H1 (cell line): ENCODE measurements at regions not wholly inside any gene's neighbourhood (a gene's known extent, or its start where the extent isn't known, plus 50 kb on each side); places are given as distances from the start of the nearest gene placed in this dataset.
A peak's percentile ranks its signal among the peaks of the same experiment; 100 is the strongest.

Source experiments
- CTCF ChIA-PET: fragments of 300-600 bp; sonication (Branson Sonifier 250); formaldehyde crosslinking; loops from one replicate; lab custom pipeline; 2021; ENCODE audit not compliant: partially characterized antibody; lab: Charles Lee
- POLR2A ChIA-PET: fragments of 300-600 bp; sonication (Branson Sonifier 250); formaldehyde crosslinking; loops from one replicate; lab custom pipeline; 2021; ENCODE audit warnings: inconsistent platforms; ENCODE audit not compliant: partially characterized antibody; lab: Charles Lee
- DNase-seq, 2 experiments: peaks; one replicate each; pipeline versions ENCODE4 v3.0.0 to v3.0.0-alpha.2; 2010 to 2022; ENCODE audit warnings: low spot score in 2 of 2, low read depth in 1 of 2, mixed read lengths in 1 of 2
- FAIRE-seq: peaks from 2 replicates; lab custom pipeline; 2011; peaks lifted over from hg19 to GRCh38; lab: Jason Lieb, UNC
- H2AFZ ChIP-seq: 2 replicates; pipeline ENCODE4 v1.8.1; 2012; ENCODE audit warnings: low read length, inconsistent platforms
- H2AK5ac ChIP-seq: 2 replicates; pipeline ENCODE4 v1.6.1; 2013; ENCODE audit warnings: low read depth, low read length
- H2BK120ac ChIP-seq: replicated peaks from 2 replicates; pipeline ENCODE3; 2013; ENCODE audit warnings: low read depth, low read length, inconsistent platforms
- H2BK12ac ChIP-seq: 2 replicates; pipeline ENCODE4 v1.6.1; 2013; ENCODE audit warnings: low read depth, low read length
- H2BK15ac ChIP-seq: 2 replicates; pipeline ENCODE4 v1.6.1; 2013; ENCODE audit warnings: low read length
- H2BK20ac ChIP-seq: 2 replicates; pipeline ENCODE4 v1.6.1; 2013; ENCODE audit warnings: low read length
- H2BK5ac ChIP-seq: 2 replicates; pipeline ENCODE4 v1.6.1; 2013; ENCODE audit warnings: low read depth, low read length
- H3K14ac ChIP-seq: 2 replicates; pipeline ENCODE4 v1.6.1; 2013; ENCODE audit warnings: inconsistent platforms; ENCODE audit not compliant: insufficient read length
- H3K18ac ChIP-seq: 2 replicates; pipeline ENCODE4 v1.6.1; 2013; ENCODE audit warnings: low read length; ENCODE audit errors: extremely low read depth
- H3K23ac ChIP-seq: 2 replicates; pipeline ENCODE4 v1.6.1; 2013; ENCODE audit warnings: inconsistent platforms; ENCODE audit not compliant: insufficient read length
- H3K23me2 ChIP-seq: 2 replicates; pipeline ENCODE4 v1.6.1; 2013; ENCODE audit warnings: low read depth, low read length
- H3K27ac ChIP-seq: 2 replicates; pipeline ENCODE4 v1.6.1; 2011; ENCODE audit warnings: low read depth, low read length, inconsistent platforms
- H3K27me3 ChIP-seq, 4 experiments: replicated peaks in 1 of 4; 1 replicate in 1 of 4; 2 replicates in 3 of 4; pipeline versions ENCODE4 v1.6.1 to v1.8.1; 2011 to 2013; ENCODE audit warnings: low read length in 3 of 4, mild to moderate bottlenecking in 3 of 4, inconsistent platforms in 2 of 4, mixed read lengths in 2 of 4, moderate library complexity in 1 of 4; ENCODE audit not compliant: control insufficient read depth in 3 of 4, insufficient read depth in 3 of 4; ENCODE audit errors: extremely low read depth in 1 of 4
- H3K36me3 ChIP-seq, 4 experiments: 2 replicates each; pipeline versions ENCODE4 v1.6.1 to v1.8.1; 2011 to 2013; ENCODE audit warnings: mild to moderate bottlenecking in 4 of 4, low read length in 3 of 4, moderate library complexity in 2 of 4, control low read depth in 1 of 4, inconsistent platforms in 1 of 4; ENCODE audit not compliant: insufficient read depth in 4 of 4, control insufficient read depth in 2 of 4
- H3K4ac ChIP-seq: replicated peaks from 2 replicates; pipeline ENCODE3; 2013; ENCODE audit warnings: low read length, low read depth, mixed read lengths, inconsistent platforms; ENCODE audit not compliant: insufficient read length
- H3K4me1 ChIP-seq, 4 experiments: replicated peaks in 1 of 4; 1 replicate in 1 of 4; 2 replicates in 3 of 4; pipeline versions ENCODE4 v1.6.1 to v1.8.1; 2011 to 2013; ENCODE audit warnings: low read length in 3 of 4, inconsistent platforms in 2 of 4, mixed read lengths in 1 of 4; ENCODE audit not compliant: insufficient read depth in 4 of 4, control insufficient read depth in 3 of 4
- H3K4me2 ChIP-seq, 2 experiments: 2 replicates each; pipeline versions ENCODE4 v1.6.1 to v1.8.1; 2011 to 2013; ENCODE audit warnings: low read depth in 2 of 2, low read length in 2 of 2, control low read depth in 1 of 2, inconsistent platforms in 1 of 2, mild to moderate bottlenecking in 1 of 2; ENCODE audit not compliant: insufficient read depth in 1 of 2
- H3K4me3 ChIP-seq, 4 experiments: fragments of 200-600, 300-600 bp in 1 of 4; sonication (generic), shearing (Covaris generic), sonication (Bioruptor Twin) in 1 of 4; 2 replicates each; pipeline versions ENCODE4 v1.5.1 to v1.8.1; 2011 to 2016; ENCODE audit warnings: low read length in 4 of 4, low read depth in 3 of 4, control low read depth in 2 of 4, inconsistent platforms in 2 of 4, mild to moderate bottlenecking in 2 of 4, mixed read lengths in 1 of 4, moderate library complexity in 1 of 4; ENCODE audit not compliant: insufficient read depth in 2 of 4; ENCODE audit errors: extremely low read depth in 1 of 4
- H3K56ac ChIP-seq: replicated peaks from 2 replicates; pipeline ENCODE3; 2013; ENCODE audit warnings: low read depth, mild to moderate bottlenecking, mixed read lengths, low read length, inconsistent platforms; ENCODE audit not compliant: insufficient read length
- H3K79me1 ChIP-seq: 2 replicates; pipeline ENCODE4 v1.6.1; 2013; ENCODE audit warnings: low read depth, low read length, control low read depth
- H3K79me2 ChIP-seq, 2 experiments: 2 replicates each; pipeline versions ENCODE4 v1.6.1 to v1.8.1; 2012 to 2013; ENCODE audit warnings: low read length in 2 of 2, mild to moderate bottlenecking in 2 of 2, inconsistent platforms in 1 of 2; ENCODE audit not compliant: insufficient read depth in 2 of 2, control insufficient read depth in 1 of 2
- H3K9ac ChIP-seq, 4 experiments: replicated peaks in 1 of 4; 1 replicate in 1 of 4; 2 replicates in 3 of 4; pipeline versions ENCODE4 v1.6.1 to v1.8.1; 2011 to 2013; ENCODE audit warnings: low read depth in 3 of 4, low read length in 3 of 4, control low read depth in 2 of 4, mild to moderate bottlenecking in 2 of 4, moderate library complexity in 2 of 4, inconsistent platforms in 1 of 4; ENCODE audit errors: extremely low read depth in 1 of 4
- H3K9me3 ChIP-seq, 2 experiments: 2 replicates each; pipeline versions ENCODE4 v1.6.1 to v1.8.1; 2012 to 2013; ENCODE audit warnings: mild to moderate bottlenecking in 2 of 2, moderate library complexity in 2 of 2, control low read depth in 1 of 2, inconsistent platforms in 1 of 2, low read depth in 1 of 2, low read length in 1 of 2, mixed read lengths in 1 of 2; ENCODE audit not compliant: insufficient read depth in 2 of 2
- H4K20me1 ChIP-seq, 2 experiments: replicated peaks in 1 of 2; 2 replicates each; pipeline versions ENCODE3 to v1.8.1; 2011 to 2013; ENCODE audit warnings: inconsistent platforms in 2 of 2, low read length in 2 of 2, mild to moderate bottlenecking in 1 of 2; ENCODE audit not compliant: insufficient read depth in 2 of 2, control insufficient read depth in 1 of 2
- H4K5ac ChIP-seq: 2 replicates; pipeline ENCODE4 v1.6.1; 2013; ENCODE audit warnings: low read length, low read depth, mixed read lengths, inconsistent platforms; ENCODE audit not compliant: insufficient read length
- H4K8ac ChIP-seq: 2 replicates; pipeline ENCODE4 v1.8.0; 2013; ENCODE audit warnings: mild to moderate bottlenecking, moderate library complexity, low read length, inconsistent platforms; ENCODE audit not compliant: insufficient read depth; ENCODE audit errors: extremely low read depth
- H4K91ac ChIP-seq: replicated peaks from 2 replicates; pipeline ENCODE3; 2013; ENCODE audit warnings: low read length, mixed read lengths, inconsistent platforms; ENCODE audit not compliant: insufficient read length
- BRCA1 ChIP-seq: IDR thresholded peaks from 2 replicates; pipeline ENCODE4 v1.6.1; 2012; ENCODE audit warnings: low read depth, low read length, improper control_type of control experiment
- KDM1A ChIP-seq: fragments of 200-600, 300-600 bp; sonication (generic); IDR thresholded peaks from 2 replicates; pipeline ENCODE4 v1.7.1; 2016; ENCODE audit warnings: mild to moderate bottlenecking, low read length, borderline replicate concordance
- WGBS, 2 experiments: shearing (Covaris generic) in 1 of 2; methylation state at CpG; one replicate each; pipeline versions ENCODE4 v1.1.6 to v1.1.7; 2013 to 2015; ENCODE audit warnings: low lambda C conversion rate in 2 of 2, mixed read lengths in 2 of 2, inconsistent platforms in 1 of 2, low coverage in 1 of 2, missing lambda C conversion rate in 1 of 2; ENCODE audit not compliant: insufficient replicate concordance in 2 of 2, insufficient coverage in 1 of 2, insufficient read length in 1 of 2; ENCODE audit errors: extremely low coverage in 1 of 2, missing lambda C conversion rate in 1 of 2; 5-methylcytosine and 5-hydroxymethylcytosine counted together

GRCh38 chr16:13643412-13643811 is 276.5 kb upstream of the ERCC4 start:
- no peak overlapping the region for H2AFZ ChIP-seq
- DNase-seq (no peak), FAIRE-seq (no peak)
- H2BK15ac ChIP-seq = peak overlapping the region; percentile 65; the same call in 1 of the 2 replicates
- no peak overlapping the region for H3K27ac ChIP-seq
- no peak overlapping the region for H3K14ac ChIP-seq
- no peaks in the 10 kb centered on the region for H3K79me1 ChIP-seq
- H3K4ac ChIP-seq = peak overlapping the region; percentile 87
- no peaks in the 10 kb centered on the region for H4K20me1 ChIP-seq
- H2BK5ac ChIP-seq = peak overlapping the region; percentile 76
- H3K27me3 ChIP-seq = no peaks in the 10 kb centered on the region
- no peak overlapping the region for H4K5ac ChIP-seq
- H3K23ac ChIP-seq = no peak overlapping the region
- H2BK20ac ChIP-seq = peak overlapping the region; percentile 82; the same call in 1 of the 2 replicates
- H3K4me3 ChIP-seq = no peak overlapping the region
- H3K36me3 ChIP-seq = no peaks in the 10 kb centered on the region
- no peak overlapping the region for H4K8ac ChIP-seq
- H3K56ac ChIP-seq = no peak overlapping the region
- WGBS, 2 experiments = 98% methylated on average over 3 of the region's 3 CpGs; no CpG with 5 or more reads in 1 of the 2 experiments
- no peak for TF ChIP-seq BRCA1
- TF ChIP-seq KDM1A = peak; percentile 94; the same call in 1 of the 2 replicates
- no peak overlapping the region for H3K9ac ChIP-seq
- no peak overlapping the region for H3K4me2 ChIP-seq
- ChIA-PET POLR2A (no interaction called here), CTCF (no interaction called here)
- no peak overlapping the region for H3K18ac ChIP-seq
- no peaks in the 10 kb centered on the region for H3K9me3 ChIP-seq
- peak overlapping the region; percentile 85; the same call in 1 of the 2 replicates for H2BK12ac ChIP-seq
- no peaks in the 10 kb centered on the region for H3K4me1 ChIP-seq
- H4K91ac ChIP-seq = peak overlapping the region; percentile 93
- no peak overlapping the region for H2BK120ac ChIP-seq
- no peaks in the 10 kb centered on the region for H3K79me2 ChIP-seq
- peak overlapping the region; percentile 67 for H2AK5ac ChIP-seq
- H3K23me2 ChIP-seq = no peaks in the 10 kb centered on the region; the same call in 1 of the 2 replicates
